Stromal cell of bone marrow (primary cell): ENCODE measurements at regions not wholly inside any gene's neighbourhood (a gene's known extent, or its start where the extent isn't known, plus 50 kb on each side); places are given as distances from the start of the nearest gene placed in this dataset.
A peak's percentile ranks its signal among the peaks of the same experiment; 100 is the strongest.
"Not testable (repeated sequence)": the region's sequence is repeated elsewhere in the genome, so short reads cannot be mapped to it uniquely, and the experiment has no call there.

ENCODE experiments used
- DNase-seq: peaks from one replicate; pipeline ENCODE4 v3.0.0-alpha.2; 2012; ENCODE audit warnings: low read depth

DNA sequence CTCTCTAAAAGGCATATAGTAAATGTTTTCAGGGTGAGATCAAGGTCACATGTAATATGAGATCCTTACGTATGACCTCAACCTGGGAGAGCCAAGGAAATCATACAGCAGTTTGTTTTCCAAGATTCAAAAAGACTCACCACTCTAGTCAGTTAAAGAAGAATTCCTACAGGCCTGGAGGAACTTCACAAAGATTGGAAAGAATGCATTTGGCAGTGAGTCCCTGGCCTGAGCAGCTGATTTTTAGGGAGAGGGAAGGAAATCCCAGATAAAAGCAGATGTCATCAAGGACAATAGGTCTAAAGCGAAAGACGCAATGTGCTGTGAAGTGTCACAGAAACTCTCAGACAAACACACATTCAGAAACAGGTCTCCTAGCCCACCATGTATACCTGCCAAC lies 424.0 kb upstream of the ZNF462 start:
- no peak for DNase-seq

DNA sequence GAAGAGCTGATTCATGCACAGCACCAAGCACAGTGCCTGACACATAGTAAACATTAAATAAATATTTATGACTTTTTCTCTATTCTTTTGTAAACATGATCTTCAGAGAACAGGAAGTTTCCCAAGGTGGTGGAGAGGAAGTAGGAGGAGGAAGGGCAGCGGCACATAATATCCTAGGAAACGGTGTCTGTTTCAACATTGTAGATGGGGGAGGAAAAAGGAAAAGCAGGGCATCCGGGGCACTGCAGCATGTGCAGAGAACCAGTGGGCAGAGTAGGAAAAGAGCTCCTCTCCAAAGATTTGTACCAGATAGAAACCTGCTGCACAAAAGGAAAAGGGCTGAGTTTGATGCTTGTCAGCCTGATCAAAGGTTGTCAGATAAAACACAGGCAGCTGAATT lies 421.7 kb upstream of the ZNF462 start:
- DNase-seq, result no peak

DNA sequence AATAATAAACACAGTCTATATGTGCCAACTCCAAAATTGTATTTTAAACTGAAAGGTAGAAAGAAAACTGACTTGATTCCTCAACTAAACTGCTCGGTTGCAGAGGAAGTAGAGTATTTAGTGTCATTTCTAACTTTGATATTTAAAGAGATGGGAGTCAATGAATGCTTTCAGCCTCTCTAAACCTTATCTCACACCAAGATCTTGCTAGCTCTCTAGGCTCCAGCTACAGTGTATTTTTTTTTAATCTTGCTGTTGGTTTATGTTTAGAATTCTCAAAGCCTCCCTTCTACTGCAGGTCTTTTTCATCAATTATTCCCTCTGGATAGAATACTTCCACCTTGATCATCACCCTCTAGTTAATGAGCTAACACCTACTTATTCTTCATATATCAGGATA lies 419.4 kb upstream of the ZNF462 start:
- no peak for DNase-seq

DNA sequence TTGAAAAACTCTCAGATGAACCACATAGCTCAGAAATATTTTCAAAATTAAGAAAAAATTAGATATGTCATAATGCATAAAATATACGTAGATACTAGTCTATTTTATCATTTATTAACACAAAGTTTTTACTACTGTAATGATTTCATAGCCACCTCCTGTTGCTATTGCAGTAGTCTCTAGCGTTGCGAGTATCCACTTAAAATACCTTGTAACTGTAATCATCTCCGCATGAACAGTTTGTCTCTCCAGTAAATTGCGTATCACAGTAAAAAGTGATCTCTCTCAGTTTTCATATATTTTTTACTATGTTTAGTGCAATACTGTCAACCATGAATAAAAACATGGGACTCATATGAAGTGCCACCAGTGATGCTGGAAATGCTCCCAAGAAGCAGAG lies 417.9 kb upstream of the ZNF462 start:
- no peak for DNase-seq

DNA sequence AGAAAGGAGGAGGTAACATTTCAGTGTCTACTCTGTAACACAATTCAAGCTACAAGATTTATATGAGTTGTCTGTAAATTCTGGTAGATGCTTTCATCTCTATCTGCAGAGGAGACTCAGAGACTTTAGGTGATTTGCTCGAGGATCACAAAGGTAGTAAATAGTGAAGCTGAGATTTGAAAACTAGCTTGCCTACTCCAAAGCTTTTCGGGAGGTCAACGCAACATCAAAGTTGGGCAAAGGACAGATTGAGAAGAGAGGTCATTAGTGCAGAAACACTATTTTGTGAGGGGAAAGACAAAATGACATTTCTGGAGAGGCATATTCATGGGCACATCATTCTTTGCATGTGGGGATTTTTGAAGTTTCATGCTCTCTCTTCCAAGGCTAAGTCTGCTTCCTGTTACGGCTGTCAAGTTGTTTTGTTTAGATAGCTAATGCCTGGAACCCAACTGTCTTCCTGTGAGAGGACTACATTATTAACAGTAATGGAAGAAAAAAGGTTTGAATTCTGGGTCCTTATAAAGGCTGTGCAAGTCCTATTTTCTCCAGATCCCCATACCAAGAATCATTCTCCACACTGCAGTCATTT lies 413.5 kb upstream of the ZNF462 start:
- DNase-seq, result no peak

DNA sequence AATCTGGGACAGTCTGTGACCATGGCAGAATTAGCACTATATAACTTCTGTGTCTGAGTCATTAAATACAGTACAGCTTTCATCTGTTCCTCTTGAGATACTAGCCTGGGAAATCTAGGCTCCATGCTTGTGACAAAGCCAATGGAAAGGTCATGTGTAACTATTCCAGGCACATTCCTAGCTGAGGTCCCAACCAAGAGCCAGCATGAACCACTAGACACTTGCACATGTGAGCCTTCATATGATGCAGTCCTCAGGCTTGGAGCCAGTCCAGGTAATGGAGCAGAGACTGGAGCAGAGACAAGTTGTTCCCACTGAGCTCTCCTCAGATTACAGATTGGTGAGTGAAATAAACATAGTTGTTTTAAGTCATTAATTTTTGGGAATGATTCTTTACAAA lies 412.4 kb upstream of the ZNF462 start:
- DNase-seq, result no peak

DNA sequence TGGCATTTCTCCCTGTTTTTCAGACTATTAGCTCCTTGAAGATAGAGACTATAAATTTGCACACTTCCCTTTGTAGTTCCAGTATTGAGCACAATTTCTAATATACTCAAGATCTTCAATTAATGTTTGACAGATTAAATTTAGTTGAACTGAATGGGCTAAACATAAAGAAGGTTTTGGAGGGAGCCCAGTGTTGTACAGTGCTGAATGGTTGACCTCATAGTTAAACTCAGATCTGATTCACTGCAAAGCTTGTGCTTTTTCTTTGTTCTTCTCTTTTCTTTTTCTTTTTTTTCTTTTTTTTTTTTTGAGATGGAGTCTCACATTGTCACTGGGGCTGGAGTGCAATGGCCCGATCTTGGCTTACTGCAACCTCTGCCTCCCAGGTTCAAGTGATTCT lies 411.7 kb upstream of the ZNF462 start:
- DNase-seq, result no peak

DNA sequence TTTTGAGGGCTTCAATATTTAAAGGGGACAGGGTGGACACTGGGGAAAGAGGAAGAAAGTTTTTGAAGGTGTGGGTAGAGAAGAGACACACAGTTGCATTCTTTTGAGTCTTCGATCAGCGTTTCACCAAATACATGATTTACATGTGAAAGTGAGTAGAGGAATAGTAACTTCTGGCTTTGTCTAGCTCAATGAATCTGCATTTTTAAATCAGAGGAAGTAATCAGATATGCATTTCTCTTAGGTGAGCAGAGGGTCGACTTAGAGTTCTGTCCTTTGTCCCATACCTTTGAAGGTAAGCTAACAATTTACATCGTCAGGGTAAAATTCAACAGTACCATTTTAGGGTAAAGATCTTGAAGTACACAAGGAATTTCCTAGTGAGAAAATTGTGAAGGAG lies 406.4 kb upstream of the ZNF462 start:
- no peak for DNase-seq

DNA sequence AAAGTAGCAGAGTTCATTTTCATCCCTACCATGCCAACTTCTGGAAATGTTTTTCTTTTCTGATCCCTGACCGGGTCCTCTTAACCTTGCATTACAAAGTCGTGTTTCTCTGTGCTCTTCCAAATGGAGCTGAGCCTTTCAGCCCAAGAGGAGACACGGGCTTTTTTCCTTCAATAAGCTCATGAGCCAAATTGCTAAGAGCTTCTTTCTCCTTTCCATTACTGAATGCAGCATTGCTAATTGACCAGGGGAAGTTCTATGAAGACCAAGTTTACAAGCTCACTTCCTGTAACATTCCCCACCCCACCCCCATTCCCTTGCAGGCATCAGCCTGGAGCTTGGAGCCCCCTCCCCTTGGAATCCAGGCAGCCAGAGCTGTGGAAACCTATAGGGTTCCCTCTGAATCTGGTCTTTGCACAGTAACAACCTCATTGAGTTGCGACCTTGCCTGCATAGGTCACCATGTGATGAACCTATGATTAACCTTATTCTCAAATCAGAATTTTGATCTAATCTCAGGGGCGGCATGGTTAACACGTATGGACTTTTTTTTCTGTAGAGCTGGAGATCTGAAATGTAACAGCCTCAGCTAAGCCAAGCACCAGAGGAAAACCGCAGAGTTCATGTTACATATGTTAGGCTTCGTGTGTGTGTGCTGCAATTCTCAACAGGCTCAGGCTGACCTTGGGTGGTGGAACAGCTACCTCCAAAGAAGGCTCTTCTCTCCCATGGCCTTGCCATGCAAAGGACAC lies 395.7 kb upstream of the ZNF462 start:
- no peak for DNase-seq

DNA sequence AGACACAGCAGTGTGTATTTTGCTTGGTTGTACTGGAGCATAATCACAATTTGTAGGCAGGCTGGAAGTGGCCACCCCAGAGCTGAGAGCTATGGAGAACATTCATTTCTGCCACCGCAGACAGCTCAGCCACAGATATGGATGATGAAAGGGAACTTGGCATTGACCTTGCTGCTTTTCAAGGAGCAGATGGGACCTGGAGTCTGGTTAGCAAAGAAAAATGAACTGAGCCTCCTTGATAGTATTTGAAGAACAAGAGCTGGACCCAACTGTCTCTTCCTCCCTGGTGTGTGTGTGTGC lies 395.2 kb upstream of the ZNF462 start:
- no peak for DNase-seq

DNA sequence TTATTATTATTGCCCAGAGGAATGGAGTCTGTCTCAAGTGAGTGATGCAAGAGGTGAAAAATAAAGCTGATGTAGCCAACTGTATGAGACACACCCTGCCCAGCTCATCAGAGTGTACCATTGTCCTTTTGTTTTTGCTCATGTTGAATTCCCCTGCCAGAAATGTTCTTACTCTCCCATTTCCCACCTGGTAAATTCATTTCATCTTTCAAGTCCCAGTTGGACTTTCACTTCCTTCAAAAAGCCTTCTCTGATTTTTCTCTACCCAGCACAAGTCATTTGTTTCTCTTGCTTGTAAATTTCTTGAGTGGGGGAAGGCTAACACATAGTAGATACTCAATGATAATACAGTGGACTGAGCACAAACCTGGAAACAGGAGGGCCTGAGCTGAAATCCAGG lies 394.5 kb upstream of the ZNF462 start:
- no peak for DNase-seq

DNA sequence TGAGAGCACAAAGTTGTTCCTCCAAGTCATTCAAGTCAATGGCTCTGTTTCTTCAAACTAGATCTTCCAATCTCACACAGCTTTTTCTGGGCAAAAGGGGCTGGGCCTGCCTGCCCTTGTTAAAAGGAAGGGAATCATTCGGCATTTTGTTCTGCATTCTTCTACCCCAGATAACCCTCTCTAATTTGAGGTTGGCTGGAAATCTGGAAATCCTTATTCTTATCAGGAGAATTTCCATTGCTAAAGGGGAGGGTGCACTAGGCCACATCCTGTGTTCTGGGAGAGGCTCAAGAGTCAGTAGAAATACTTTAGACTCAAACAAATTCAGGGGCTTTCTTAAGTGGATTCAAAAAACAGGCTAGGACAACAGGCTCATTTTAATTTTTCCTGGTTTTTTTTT lies 384.7 kb upstream of the ZNF462 start:
- DNase-seq, result no peak

DNA sequence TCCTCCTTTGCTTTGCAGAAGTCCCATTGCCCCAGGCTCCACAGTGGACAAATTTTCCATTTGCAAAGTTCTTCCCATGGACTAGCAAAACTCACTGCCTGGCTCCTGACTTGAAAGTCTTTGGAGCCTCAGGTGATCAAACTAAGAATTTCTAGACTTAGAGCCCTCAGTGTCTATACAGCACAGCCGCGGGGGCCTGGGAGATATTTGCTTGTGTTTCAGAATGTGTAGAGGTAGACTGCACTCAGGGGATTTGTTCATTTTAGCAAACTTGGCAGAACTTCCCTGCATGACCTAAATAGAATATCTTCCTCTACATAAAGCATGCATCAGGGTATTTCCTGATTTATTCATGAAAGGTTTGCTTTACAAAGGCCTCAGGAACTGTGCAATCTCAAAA lies 384.2 kb upstream of the ZNF462 start:
- DNase-seq, result no peak

DNA sequence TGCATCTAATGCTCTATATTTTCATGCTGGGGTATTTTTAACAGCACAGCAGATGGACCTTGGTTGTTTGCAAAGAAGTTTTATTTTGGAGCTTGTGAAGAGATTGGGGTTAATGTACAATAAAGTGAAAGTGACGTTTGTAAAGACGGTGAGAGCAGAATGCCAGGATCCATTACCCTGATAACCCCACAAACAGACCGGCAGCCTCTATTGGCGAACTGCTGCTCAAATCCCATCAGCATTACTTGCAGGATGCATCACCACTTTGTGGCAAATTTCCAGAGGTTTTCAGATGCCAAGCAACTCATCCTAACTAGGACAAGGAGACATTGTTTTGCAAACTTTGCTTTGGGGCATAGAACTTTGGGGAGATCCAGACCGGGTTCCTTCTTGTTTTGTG lies 383.3 kb upstream of the ZNF462 start:
- peak; percentile 21 for DNase-seq

DNA sequence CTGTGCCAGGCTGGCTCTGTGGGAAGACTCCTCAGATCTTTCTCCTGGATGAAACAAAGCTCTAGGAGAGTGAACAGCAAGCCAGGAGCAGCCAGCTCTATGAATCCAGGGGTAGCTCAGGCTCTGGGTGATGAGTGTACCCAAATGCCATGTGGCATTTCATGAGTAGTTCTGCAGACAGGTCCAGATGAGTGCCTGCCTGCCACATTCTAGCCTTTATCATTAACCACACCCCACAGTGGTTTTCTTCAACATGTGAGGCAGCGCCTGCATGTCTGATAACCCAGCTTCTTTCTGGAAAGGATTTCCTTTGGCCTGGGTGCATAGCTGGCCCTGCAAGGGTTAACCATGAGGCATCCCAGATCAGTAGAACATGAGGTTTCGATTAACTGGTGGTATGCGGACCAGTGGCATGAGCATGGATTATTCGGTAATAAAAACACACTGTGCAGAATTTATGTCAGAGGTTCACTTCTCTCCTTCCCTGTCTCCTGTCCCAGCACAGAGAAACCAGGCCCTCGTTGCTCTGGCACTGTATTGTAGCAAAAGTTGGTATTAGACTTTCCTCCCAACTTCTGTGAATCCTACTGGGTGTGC lies 381.9 kb upstream of the ZNF462 start:
- no peak for DNase-seq

DNA sequence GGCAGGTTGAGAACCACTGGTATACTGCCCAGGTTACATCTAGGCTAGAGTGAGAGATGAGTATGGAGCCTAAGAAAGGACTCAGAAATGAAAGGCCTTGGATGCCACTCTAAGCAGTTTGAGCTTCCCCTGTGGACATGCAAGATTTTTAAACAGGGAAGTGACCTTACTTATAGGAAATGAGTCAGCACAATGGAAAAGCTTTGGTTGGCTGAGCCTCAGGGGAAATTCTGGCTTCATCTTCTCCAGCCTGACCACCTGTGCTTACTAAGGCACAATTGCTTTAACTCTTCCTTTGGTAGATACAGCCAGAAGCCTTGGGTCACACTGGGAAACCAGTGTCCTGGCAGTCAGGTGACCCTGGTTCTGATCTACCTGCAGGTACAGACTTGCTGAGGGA lies 380.2 kb upstream of the ZNF462 start:
- DNase-seq, result no peak

DNA sequence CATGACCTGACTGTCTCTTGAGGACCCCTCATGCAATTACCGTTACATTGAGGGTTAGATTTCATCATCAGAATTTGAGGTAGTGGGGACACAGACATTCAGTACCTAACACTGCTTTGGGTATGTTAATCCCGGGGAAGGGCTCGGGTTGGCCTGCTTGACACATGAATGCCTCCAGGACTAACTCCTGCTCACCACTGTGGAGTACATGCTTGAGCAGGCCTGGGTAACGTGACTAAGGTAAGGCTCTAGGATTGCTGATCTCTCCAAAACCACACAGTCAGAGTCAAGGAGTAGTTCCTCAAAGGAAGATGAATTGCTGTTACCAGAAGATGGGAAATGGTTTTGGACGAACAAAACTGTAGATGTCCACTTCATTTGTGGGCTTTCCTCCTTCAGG lies 376.3 kb upstream of the ZNF462 start:
- no peak for DNase-seq

DNA sequence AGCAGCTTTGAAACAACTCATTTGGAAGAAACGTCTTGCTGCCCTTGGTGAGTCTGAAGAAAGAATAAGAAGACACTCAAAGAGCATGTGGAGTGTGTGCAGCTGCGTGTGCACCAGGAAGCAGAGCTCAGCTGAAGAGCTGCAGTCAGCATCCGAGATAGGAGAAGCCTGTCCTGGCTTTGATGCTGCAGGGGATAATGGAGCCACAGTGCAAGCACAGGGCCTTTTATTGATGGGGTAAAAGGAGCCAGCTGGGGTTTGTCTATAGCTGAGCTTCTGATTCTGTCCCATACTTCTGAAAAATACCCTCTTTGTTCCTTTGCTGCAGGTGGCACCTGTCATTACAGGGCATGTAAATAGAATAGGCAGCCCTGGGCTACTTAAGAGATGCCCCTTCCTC lies 375.7 kb upstream of the ZNF462 start:
- DNase-seq, result no peak

DNA sequence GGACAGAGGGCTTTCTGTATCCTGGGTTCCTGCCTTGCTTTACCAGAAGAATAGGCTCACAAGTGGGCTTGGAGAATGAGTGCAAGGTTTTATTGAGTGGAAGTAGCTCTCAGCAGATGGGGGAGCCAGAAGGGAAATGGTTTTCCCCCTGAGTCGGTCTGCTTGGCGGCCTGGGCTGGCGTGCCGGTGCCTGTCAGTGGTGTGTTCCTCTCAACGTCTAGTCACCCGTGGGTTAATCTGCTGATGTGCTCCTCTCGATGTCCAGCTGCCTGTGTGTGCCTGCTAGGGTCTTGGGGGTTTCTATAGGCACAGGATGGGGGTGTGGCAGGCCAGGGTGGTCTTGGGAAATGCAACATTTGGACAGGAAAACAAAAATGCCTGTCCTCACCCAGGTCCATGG lies 370.8 kb upstream of the ZNF462 start:
- not testable (repeated sequence) for DNase-seq

DNA sequence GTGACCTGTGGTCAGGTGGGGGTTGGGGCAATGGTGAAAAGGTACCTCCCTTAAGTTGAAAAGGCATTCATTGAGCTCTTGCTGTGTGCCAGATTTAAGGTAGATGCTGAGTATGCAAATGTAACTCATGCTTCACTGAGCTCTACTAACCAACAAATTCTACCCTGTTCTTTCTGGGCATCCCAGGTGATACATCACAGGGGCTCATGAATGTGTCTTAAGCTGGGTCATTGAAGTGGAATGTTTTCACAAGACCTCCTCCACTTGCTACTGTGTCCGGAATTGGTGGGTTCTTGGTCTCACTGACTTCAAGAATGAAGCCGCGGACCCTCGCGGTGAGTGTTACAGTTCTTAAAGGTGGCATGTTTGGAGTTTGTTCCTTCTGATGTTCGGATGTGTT lies 362.8 kb upstream of the ZNF462 start:
- DNase-seq, result no peak

DNA sequence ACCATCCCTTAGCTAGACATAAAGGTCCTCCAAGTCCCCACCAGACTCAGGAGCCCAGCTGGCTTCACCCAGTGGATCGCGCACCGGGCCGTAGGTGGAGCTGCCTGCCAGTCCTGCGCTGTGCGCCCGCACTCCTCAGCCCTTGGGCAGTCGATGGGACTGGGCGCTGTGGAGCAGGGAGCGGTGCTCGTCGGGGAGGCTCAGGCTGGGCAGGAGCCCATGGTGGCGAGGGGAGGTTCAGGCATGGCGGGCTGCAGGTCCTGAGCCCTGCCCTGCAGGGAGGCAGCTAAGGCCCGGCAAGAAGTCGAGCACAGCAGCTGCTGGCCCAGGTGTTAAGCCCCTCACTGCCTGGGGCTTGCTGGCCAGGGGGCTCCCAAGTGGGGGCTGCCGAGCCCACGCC lies 361.8 kb upstream of the ZNF462 start:
- not testable (repeated sequence) for DNase-seq

DNA sequence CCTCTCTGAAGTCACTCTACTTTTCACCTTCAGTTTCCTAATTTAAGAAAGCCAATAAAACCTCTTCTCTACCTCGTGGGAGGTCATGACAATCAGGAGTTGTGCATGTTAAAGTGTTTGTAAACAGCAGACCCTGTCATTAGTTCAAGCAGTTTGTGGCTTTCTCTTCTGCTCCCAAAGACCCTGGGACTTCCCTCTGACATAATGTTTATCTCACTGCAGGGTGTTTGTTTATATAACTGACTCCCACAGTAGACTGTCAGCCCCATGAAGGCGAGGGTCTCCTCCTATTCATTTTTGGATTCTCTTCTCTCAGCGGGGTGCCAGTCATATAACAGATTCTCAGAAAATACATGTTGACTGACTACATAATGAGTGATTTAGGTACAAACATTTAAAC lies 360.0 kb upstream of the ZNF462 start:
- DNase-seq, result no peak

DNA sequence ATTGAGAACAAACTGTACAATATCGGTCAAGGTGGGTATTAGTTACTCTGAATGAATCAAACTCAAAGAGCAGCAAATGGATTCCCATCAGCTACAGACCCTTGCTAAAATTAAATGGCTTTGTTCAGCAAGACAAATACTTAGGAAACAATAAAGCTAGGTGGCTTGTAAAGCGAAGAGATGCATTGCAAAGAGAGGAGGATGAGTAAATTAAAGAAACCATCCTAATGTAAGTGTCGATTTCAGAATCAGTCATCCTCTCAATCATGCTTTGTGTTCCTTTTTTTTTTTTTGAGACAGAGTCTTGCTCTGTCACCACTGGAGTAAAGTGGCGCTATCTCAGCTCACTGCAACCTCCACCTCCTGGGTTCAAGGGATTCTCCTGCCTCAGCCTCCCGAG lies 359.2 kb upstream of the ZNF462 start:
- no peak for DNase-seq

DNA sequence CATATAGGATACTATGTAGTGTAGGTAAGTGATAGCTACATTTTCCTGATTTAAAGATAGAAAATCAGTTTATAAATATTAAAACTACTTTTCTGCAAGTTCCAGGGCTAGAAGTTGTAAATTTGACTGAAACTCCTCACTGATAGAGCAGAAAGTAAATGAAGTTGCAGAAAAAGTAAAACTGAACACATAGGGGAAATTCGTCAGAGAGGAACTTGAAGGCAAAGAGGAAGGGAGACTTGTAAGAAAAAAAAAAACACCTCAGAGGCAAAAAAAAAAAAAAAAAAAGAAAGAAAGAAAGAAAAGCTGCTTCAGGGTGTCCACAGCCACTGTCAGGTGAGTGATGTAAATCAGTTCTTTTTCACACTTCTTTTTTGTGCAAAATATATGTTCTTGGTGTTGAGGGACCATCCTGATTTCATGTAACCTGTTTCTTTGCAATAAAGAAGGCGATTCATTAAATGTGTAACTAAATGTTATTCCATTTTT lies 336.2 kb upstream of the ZNF462 start:
- no peak for DNase-seq
